OCI-LY1 (cell line): ENCODE measurements at regions not wholly inside any gene's neighbourhood (a gene's known extent, or its start where the extent isn't known, plus 50 kb on each side); places are given as distances from the start of the nearest gene placed in this dataset.

Experiments used
- EZH2 ChIP-seq: fragments of 200-600 bp; sonication (generic), shearing (Covaris generic); IDR thresholded peaks from 2 replicates; pipeline ENCODE4 v1.8.0; 2017; ENCODE audit warnings: borderline replicate concordance, mixed run types, mild to moderate bottlenecking, antibody characterized with exemption, low read length, moderate library complexity, mixed read lengths
- TF ChIP-seq, protein P1 (sequence below): fragments of 200-600 bp; sonication (generic), shearing (Covaris generic); IDR thresholded peaks from 2 replicates; pipeline ENCODE4 v1.5.1; 2017; ENCODE audit warnings: mild to moderate bottlenecking, antibody characterized with exemption, low read length, moderate library complexity, mixed read lengths

DNA sequence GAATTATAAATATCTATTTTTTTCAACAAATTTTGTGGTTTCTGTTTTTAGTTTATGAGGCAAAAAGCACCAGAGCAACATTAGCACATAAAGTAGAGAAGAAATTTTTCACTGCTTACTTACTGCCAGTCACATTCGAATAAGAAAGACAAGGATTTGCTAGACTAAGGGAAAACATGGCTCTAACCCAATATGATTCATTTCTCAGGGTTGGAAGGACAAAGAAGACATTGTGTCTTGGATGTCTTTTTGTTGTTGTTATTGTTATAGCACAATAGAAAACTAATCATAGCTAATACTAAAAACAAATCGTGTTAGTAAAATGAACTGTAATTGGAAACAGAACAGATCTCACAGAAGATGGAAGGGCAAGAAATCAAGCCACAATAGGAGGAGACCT is 90.9 kb upstream of the SLCO6A1 start:
- TF ChIP-seq, protein P1, sequence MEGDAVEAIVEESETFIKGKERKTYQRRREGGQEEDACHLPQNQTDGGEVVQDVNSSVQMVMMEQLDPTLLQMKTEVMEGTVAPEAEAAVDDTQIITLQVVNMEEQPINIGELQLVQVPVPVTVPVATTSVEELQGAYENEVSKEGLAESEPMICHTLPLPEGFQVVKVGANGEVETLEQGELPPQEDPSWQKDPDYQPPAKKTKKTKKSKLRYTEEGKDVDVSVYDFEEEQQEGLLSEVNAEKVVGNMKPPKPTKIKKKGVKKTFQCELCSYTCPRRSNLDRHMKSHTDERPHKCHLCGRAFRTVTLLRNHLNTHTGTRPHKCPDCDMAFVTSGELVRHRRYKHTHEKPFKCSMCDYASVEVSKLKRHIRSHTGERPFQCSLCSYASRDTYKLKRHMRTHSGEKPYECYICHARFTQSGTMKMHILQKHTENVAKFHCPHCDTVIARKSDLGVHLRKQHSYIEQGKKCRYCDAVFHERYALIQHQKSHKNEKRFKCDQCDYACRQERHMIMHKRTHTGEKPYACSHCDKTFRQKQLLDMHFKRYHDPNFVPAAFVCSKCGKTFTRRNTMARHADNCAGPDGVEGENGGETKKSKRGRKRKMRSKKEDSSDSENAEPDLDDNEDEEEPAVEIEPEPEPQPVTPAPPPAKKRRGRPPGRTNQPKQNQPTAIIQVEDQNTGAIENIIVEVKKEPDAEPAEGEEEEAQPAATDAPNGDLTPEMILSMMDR, result no peak
- TF ChIP-seq EZH2, result no peak
